T-cell (primary cell): ENCODE measurements at regions not wholly inside any gene's neighbourhood (a gene's known extent, or its start where the extent isn't known, plus 50 kb on each side); places are given as distances from the start of the nearest gene placed in this dataset.

ENCODE experiments used
- ATAC-seq, 4 experiments: fragments of 200-7000 bp in 3 of 4; fragments of 150-1000 bp in 1 of 4; cut with Tn5 transposase; replicated peaks in 1 of 4; 1 replicate in 3 of 4; 2 replicates in 1 of 4; pipeline ENCODE4 v1.10.0; 2021; ENCODE audit warnings: moderate library complexity in 3 of 4, mild to moderate bottlenecking in 2 of 4, moderate number of reproducible peaks in 1 of 4
- CTCF ChIA-PET, 2 donors: fragments of 300-600 bp; sonication (Branson Sonifier 250); formaldehyde crosslinking; loops; one replicate each; lab custom pipeline; 2022; ENCODE audit warnings: antibody characterized with exemption in 2 of 2; lab: Charles Lee
- POLR2A ChIA-PET, 2 donors: fragments of 300-600 bp; sonication (Branson Sonifier 250); formaldehyde crosslinking; loops; one replicate each; lab custom pipeline; 2022; ENCODE audit warnings: antibody characterized with exemption in 2 of 2; lab: Charles Lee
- DNase-seq, 35 experiments: peaks; one replicate each; pipeline versions ENCODE4 v3.0.0 to v3.0.0-alpha.2; 2013 to 2023
- H3K27ac ChIP-seq: one replicate; pipeline ENCODE4 v1.5.1; 2013; ENCODE audit warnings: low read length
- H3K27me3 ChIP-seq, 2 experiments: replicated peaks in 1 of 2; 1 replicate in 1 of 2; 2 replicates in 1 of 2; pipeline versions ENCODE4 v1.6.1 to v1.7.0; 2013; ENCODE audit warnings: low read length in 1 of 2, mixed read lengths in 1 of 2; ENCODE audit not compliant: control insufficient read depth in 2 of 2, insufficient read depth in 2 of 2; ENCODE audit errors: extremely low read depth in 1 of 2
- H3K36me3 ChIP-seq, 2 donors: 1 replicate in 1 of 2; 2 replicates in 1 of 2; pipeline versions ENCODE4 v1.6.1 to v1.7.0; 2013; ENCODE audit warnings: low read length in 1 of 2; ENCODE audit not compliant: control insufficient read depth in 2 of 2, insufficient read depth in 1 of 2; ENCODE audit errors: extremely low read depth in 1 of 2
- H3K4me1 ChIP-seq, 2 experiments: 1 replicate in 1 of 2; 2 replicates in 1 of 2; pipeline versions ENCODE4 v1.6.1 to v1.7.0; 2013; ENCODE audit warnings: low read length in 2 of 2, mixed read lengths in 1 of 2; ENCODE audit not compliant: insufficient read depth in 2 of 2, control insufficient read depth in 1 of 2; ENCODE audit errors: extremely low read depth in 1 of 2
- H3K4me3 ChIP-seq, 2 donors: 1 replicate in 1 of 2; 2 replicates in 1 of 2; pipeline versions ENCODE4 v1.5.1 to v1.7.0; 2013; ENCODE audit warnings: mild to moderate bottlenecking in 2 of 2, low read length in 1 of 2, moderate library complexity in 1 of 2; ENCODE audit not compliant: control insufficient read depth in 1 of 2; ENCODE audit errors: extremely low read depth in 1 of 2
- H3K9me3 ChIP-seq: 2 replicates; pipeline ENCODE4 v1.7.0; 2013
- H3K27ac Mint-ChIP-seq, 2 donors: one replicate each; pipeline ENCODE4 v1.8.0; 2020 to 2021; ENCODE audit warnings: mild to moderate bottlenecking in 2 of 2, mixed read lengths in 2 of 2
- H3K27me3 Mint-ChIP-seq, 2 donors: one replicate each; pipeline ENCODE4 v1.8.0; 2021 to 2022; ENCODE audit warnings: mixed read lengths in 2 of 2
- H3K36me3 Mint-ChIP-seq: one replicate; pipeline ENCODE4 v1.8.0; 2021; ENCODE audit warnings: mixed read lengths
- H3K4me1 Mint-ChIP-seq, 3 donors: one replicate each; pipeline ENCODE4 v1.8.0; 2020 to 2022; ENCODE audit warnings: mixed read lengths in 3 of 3, mild to moderate bottlenecking in 1 of 3
- H3K4me3 Mint-ChIP-seq, 3 donors: one replicate each; pipeline ENCODE4 v1.8.0; 2020 to 2022; ENCODE audit warnings: mild to moderate bottlenecking in 3 of 3, mixed read lengths in 3 of 3, moderate library complexity in 3 of 3
- H3K9me3 Mint-ChIP-seq, 3 donors: one replicate each; pipeline ENCODE4 v1.8.0; 2020 to 2022; ENCODE audit warnings: mixed read lengths in 3 of 3
- WGBS: methylation state at CpG from one replicate; pipeline ENCODE4 v1.1.5; 2013; ENCODE audit warnings: missing lambda C conversion rate; ENCODE audit not compliant: insufficient coverage; 5-methylcytosine and 5-hydroxymethylcytosine counted together

- CTCF ChIA-PET: no interaction called here
These were observed 218.5 kb upstream of the CDH12 start for GRCh38 chr5:23071682-23072081.

GRCh38 chr5:23064710-23065109 lies 211.6 kb upstream of the CDH12 start:
- Histone ChIP-seq H3K4me3 (no peak overlapping the region), H3K4me1 (no peaks in the 10 kb centered on the region), H3K27me3 (no peaks in the 10 kb centered on the region), H3K27ac (no peak overlapping the region), H3K9me3 (no peaks in the 10 kb centered on the region), H3K36me3 (no peaks in the 10 kb centered on the region)
- Mint-ChIP-seq H3K36me3 (no peaks in the 10 kb centered on the region), H3K4me3 (no peak overlapping the region), H3K9me3 (peaks cover 5 to 21% (median 6%) of the 10 kb centered on the region in 3 donors), H3K27ac (no peak overlapping the region), H3K27me3 (no peaks in the 10 kb centered on the region), H3K4me1 (no peaks in the 10 kb centered on the region)
- POLR2A ChIA-PET: no interaction called here
- 94% methylated on average over 2 of the region's 3 CpGs for WGBS
- ATAC-seq (no peak), DNase-seq (no peak)
- CTCF ChIA-PET: no interaction called here

More at GRCh38 chr5:23071682-23072081, 218.5 kb upstream of the CDH12 start:
- no peak overlapping the region for H3K27ac ChIP-seq
- H3K4me1 Mint-ChIP-seq: no peaks in the 10 kb centered on the region
- H3K36me3 ChIP-seq: no peaks in the 10 kb centered on the region
- H3K4me3 ChIP-seq: no peak overlapping the region
- H3K9me3 ChIP-seq: no peaks in the 10 kb centered on the region
- POLR2A ChIA-PET: no interaction called here
- no peaks in the 10 kb centered on the region for H3K27me3 Mint-ChIP-seq
- H3K9me3 Mint-ChIP-seq: peaks cover 0 to 7% (median 2%) of the 10 kb centered on the region in 3 donors
- DNase-seq: no peak
- 70% methylated on average over 1 of the region's 3 CpGs for WGBS
- no peaks in the 10 kb centered on the region for H3K27me3 ChIP-seq
- no peaks in the 10 kb centered on the region for H3K4me1 ChIP-seq
- H3K36me3 Mint-ChIP-seq: no peaks in the 10 kb centered on the region
- ATAC-seq: no peak
- no peak overlapping the region for H3K27ac Mint-ChIP-seq
- no peak overlapping the region for H3K4me3 Mint-ChIP-seq

- ChIA-PET CTCF (no interaction called here), POLR2A (no interaction called here)
- no peaks in the 10 kb centered on the region for H3K27me3 Mint-ChIP-seq
- DNase-seq: no peak
- H3K27ac ChIP-seq: no peak overlapping the region
- H3K27ac Mint-ChIP-seq: no peak overlapping the region
- 14% methylated on average over 1 of the region's 1 CpG for WGBS
- H3K4me1 Mint-ChIP-seq: no peaks in the 10 kb centered on the region
- no peaks in the 10 kb centered on the region for H3K36me3 ChIP-seq
- H3K4me3 ChIP-seq: no peak overlapping the region
- no peaks in the 10 kb centered on the region for H3K27me3 ChIP-seq
- H3K9me3 Mint-ChIP-seq: peaks cover 5 to 12% (median 12%) of the 10 kb centered on the region in 3 donors
- no peaks in the 10 kb centered on the region for H3K4me1 ChIP-seq
- no peaks in the 10 kb centered on the region for H3K9me3 ChIP-seq
- no peaks in the 10 kb centered on the region for H3K36me3 Mint-ChIP-seq
- no peak for ATAC-seq
- H3K4me3 Mint-ChIP-seq: no peak overlapping the region
These were observed 200.7 kb upstream of the CDH12 start for GRCh38 chr5:23053846-23054245.

GRCh38 chr5:23042226-23042625 lies 189.1 kb upstream of the CDH12 start:
- WGBS: 80% methylated on average over 1 of the region's 3 CpGs

GRCh38 chr5:23035555-23036090 lies 182.5 kb upstream of the CDH12 start:
- Histone ChIP-seq H3K36me3 (no peaks in the 10 kb centered on the region), H3K4me3 (no peak overlapping the region), H3K9me3 (no peaks in the 10 kb centered on the region), H3K27ac (no peak overlapping the region), H3K4me1 (no peaks in the 10 kb centered on the region), H3K27me3 (no peaks in the 10 kb centered on the region)
- H3K36me3 Mint-ChIP-seq: no peaks in the 10 kb centered on the region
- peaks cover 7 to 17% (median 9%) of the 10 kb centered on the region in 3 donors for H3K9me3 Mint-ChIP-seq
- ChIA-PET POLR2A (no interaction called here), CTCF (no interaction called here)
- no peak overlapping the region for H3K4me3 Mint-ChIP-seq
- ATAC-seq: no peak
- DNase-seq: no peak
- H3K27ac Mint-ChIP-seq: no peak overlapping the region
- H3K27me3 Mint-ChIP-seq: no peaks in the 10 kb centered on the region
- no CpG with 5 or more reads among the region's 1 CpG for WGBS
- no peaks in the 10 kb centered on the region for H3K4me1 Mint-ChIP-seq

More at GRCh38 chr5:23042226-23042625, 189.1 kb upstream of the CDH12 start:
- ChIA-PET POLR2A (no interaction called here), CTCF (no interaction called here)
- no peak overlapping the region for H3K27ac ChIP-seq
- no peaks in the 10 kb centered on the region for H3K9me3 ChIP-seq
- ATAC-seq (no peak), DNase-seq (no peak)
- H3K9me3 Mint-ChIP-seq: peaks cover 3 to 16% (median 6%) of the 10 kb centered on the region in 3 donors
- H3K4me3 Mint-ChIP-seq: no peak overlapping the region
- no peaks in the 10 kb centered on the region for H3K36me3 ChIP-seq
- H3K4me1 ChIP-seq: no peaks in the 10 kb centered on the region
- H3K27me3 ChIP-seq: no peaks in the 10 kb centered on the region
- H3K4me1 Mint-ChIP-seq: no peaks in the 10 kb centered on the region
- H3K4me3 ChIP-seq: no peak overlapping the region
- H3K27me3 Mint-ChIP-seq: no peaks in the 10 kb centered on the region
- H3K36me3 Mint-ChIP-seq: no peaks in the 10 kb centered on the region
- H3K27ac Mint-ChIP-seq: no peak overlapping the region

GRCh38 chr5:23033864-23034263 lies 180.7 kb upstream of the CDH12 start:
- DNase-seq: no peak
- no CpG with 5 or more reads among the region's 1 CpG for WGBS
- CTCF ChIA-PET: no interaction called here
- Mint-ChIP-seq H3K36me3 (no peaks in the 10 kb centered on the region), H3K27me3 (no peaks in the 10 kb centered on the region), H3K4me1 (no peaks in the 10 kb centered on the region), H3K9me3 (peaks cover 5 to 17% (median 6%) of the 10 kb centered on the region in 3 donors), H3K4me3 (no peak overlapping the region), H3K27ac (no peak overlapping the region)
- Histone ChIP-seq H3K9me3 (no peaks in the 10 kb centered on the region), H3K27me3 (no peaks in the 10 kb centered on the region), H3K4me1 (no peaks in the 10 kb centered on the region), H3K36me3 (no peaks in the 10 kb centered on the region), H3K27ac (no peak overlapping the region), H3K4me3 (no peak overlapping the region)
- no peak for ATAC-seq
- POLR2A ChIA-PET: no interaction called here

GRCh38 chr5:23029290-23029689 lies 176.1 kb upstream of the CDH12 start:
- DNase-seq: no peak
- no peaks in the 10 kb centered on the region for H3K27me3 Mint-ChIP-seq
- peaks cover 0 to 17% (median 7%) of the 10 kb centered on the region in 3 donors for H3K9me3 Mint-ChIP-seq
- H3K4me3 ChIP-seq: no peak overlapping the region
- no peak for ATAC-seq
- H3K36me3 ChIP-seq: no peaks in the 10 kb centered on the region
- H3K27me3 ChIP-seq: no peaks in the 10 kb centered on the region
- no peak overlapping the region for H3K27ac Mint-ChIP-seq
- H3K27ac ChIP-seq: no peak overlapping the region
- H3K4me3 Mint-ChIP-seq: no peak overlapping the region
- H3K4me1 Mint-ChIP-seq: no peaks in the 10 kb centered on the region
- H3K4me1 ChIP-seq: no peaks in the 10 kb centered on the region
- ChIA-PET POLR2A (no interaction called here), CTCF (no interaction called here)
- H3K9me3 ChIP-seq: no peaks in the 10 kb centered on the region
- no peaks in the 10 kb centered on the region for H3K36me3 Mint-ChIP-seq
